ENCODE measurements at regions not wholly inside any gene's neighbourhood (a gene's known extent, or its start where the extent isn't known, plus 50 kb on each side); places are given as distances from the start of the nearest gene placed in this dataset.
"Not testable (repeated sequence)": the region's sequence is repeated elsewhere in the genome, so short reads cannot be mapped to it uniquely, and the experiment has no call there.

- not testable (repeated sequence) for DNase-seq
Measured at GRCh38 chr2:176578292-176578691, 309.1 kb downstream of the MTX2 start.

GRCh38 chr2:176579608-176580007 is 310.4 kb downstream of the MTX2 start:
- no peak for DNase-seq

DNA sequence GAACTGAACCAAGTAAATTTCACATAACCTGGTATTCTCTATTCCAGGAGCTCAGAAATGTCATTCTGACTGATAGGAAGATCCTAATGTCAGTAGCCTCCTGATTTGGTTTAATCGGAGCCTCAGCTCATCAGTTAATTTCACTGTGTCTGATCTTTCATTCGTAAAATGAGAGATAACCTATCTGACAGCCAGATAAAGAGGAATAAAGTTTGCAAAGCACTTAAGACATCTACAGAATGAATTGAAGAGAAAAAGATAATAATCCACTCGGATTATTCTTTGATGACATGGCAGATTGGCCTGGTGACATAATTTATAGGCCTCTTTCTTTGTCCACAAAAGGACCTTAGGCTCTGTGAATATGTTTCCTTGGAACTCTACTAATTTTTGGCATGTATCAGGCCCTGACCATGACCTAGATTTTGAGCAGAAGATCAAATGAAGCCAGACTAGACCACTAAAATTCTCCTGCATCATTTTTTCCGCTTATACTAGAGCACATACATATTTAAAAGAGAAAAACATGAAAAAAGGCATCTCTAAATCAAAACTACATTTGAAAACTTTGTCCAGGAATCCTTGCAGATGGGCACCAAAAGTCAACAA is 312.4 kb downstream of the MTX2 start:
- DNase-seq = no peak

DNA sequence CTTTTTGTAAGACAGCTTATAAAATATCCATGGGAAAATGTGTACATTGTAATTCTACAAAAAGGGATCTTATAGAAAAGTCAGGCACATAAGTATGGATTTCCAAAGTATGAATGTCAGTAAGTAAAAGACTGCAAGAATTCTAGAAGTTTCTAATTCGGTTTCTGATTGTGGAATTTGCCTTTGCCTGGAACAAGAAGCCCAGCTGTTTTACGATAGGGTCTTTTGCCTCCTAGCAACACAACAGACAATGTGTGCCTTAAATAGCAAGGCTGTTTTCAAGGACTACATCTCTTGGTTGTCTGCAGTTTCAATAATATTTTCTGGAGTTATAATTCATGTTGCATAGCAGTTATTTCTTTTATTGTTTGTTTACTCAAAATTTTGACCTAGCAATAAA is 312.9 kb downstream of the MTX2 start:
- no peak for DNase-seq

GRCh38 chr2:176582990-176583481 is 313.8 kb downstream of the MTX2 start:
- DNase-seq = no peak

DNA sequence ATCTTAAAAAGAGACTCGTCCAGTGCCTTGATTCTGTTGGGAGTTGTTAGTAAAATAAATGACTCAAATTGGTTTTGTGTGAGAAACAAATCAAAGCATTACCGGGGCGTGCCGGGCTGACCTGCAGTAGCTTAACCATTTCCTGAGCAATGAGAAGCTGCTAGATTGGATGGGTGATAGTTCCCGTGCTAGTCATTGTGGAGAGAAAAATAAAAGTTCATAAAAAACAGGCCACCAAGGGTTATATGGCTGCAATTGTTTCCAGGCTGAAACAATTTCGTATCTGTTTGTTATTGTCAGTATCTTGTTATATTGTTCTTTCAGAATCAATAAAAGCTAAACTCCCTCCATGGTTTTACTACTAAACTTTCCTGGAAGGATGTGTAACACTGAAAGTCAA is 314.4 kb downstream of the MTX2 start:
- no peak for DNase-seq

DNA sequence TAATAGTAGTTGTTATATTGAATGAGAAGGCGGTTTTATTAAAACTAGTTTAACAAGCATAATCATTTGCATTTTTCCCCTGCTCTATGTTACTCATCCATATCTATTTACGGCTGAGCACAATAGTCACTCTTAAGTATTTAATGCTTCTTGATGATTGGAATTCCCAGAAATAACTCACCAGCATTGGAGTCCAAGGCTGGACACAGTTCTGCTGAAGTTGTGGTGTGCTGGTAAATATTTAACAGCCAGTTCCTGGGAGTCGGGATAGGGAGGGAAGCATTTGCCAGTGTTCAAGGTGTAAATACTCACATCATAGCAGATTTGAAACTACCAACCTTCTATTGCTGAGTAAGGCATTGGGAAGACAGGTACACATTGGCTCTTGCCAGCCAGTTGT is 315.1 kb downstream of the MTX2 start:
- DNase-seq = no peak

DNA sequence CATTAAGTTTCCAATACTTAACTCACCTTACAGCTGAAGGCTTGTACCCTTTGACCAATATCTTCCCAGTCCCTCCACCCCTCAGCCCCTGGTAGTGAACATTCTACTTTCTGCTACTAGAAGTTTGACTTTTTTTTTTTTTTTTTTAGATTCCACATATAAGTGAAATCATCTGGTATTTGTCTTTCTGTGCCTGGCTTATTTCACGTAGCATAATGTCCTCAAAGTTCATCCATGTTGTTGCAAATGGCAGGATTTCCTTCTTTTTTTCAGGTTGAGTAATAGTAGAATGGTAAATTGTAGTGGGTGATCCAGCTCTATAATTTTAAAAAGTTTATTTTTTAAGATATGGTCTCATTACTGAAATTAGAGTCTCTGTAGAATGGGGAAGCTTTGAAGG is 316.0 kb downstream of the MTX2 start:
- DNase-seq = no peak

- no peak for DNase-seq
Measured at GRCh38 chr2:176585791-176586190, 316.5 kb downstream of the MTX2 start.

DNA sequence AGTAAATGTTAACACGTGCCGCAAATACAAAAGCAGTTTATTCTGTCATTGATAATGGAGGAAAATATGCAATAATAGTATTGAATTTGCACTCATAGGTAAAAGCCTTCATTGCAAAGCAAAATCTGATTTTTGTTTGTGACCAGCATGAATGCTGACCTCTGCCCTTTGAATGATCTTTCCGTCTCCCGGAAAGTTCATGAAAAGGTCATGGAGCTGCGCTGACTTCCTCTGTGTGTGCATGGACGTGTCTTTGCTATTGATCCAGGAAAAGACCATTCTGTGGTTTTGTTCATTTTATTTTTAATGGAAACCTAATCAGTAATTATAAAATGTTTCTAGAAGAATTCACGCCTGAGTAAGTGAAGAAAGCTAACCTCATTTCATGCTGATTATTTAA is 320.0 kb downstream of the MTX2 start:
- DNase-seq = no peak

- DNase-seq = no peak
Measured at GRCh38 chr2:176589825-176590440, 320.7 kb downstream of the MTX2 start.

GRCh38 chr2:176592216-176592615 is 323.0 kb downstream of the MTX2 start:
- DNase-seq = no peak

GRCh38 chr2:176595986-176596385 is 326.7 kb downstream of the MTX2 start:
- no peak for DNase-seq

GRCh38 chr2:176597916-176598315 is 328.7 kb downstream of the MTX2 start:
- DNase-seq = no peak

- DNase-seq = no peak
Measured at GRCh38 chr2:176598351-176598750, 329.1 kb downstream of the MTX2 start.

GRCh38 chr2:176599796-176600485 is 330.7 kb downstream of the MTX2 start:
- no peak for DNase-seq

- no peak for DNase-seq
Measured at GRCh38 chr2:176601066-176601465, 331.8 kb downstream of the MTX2 start.

DNA sequence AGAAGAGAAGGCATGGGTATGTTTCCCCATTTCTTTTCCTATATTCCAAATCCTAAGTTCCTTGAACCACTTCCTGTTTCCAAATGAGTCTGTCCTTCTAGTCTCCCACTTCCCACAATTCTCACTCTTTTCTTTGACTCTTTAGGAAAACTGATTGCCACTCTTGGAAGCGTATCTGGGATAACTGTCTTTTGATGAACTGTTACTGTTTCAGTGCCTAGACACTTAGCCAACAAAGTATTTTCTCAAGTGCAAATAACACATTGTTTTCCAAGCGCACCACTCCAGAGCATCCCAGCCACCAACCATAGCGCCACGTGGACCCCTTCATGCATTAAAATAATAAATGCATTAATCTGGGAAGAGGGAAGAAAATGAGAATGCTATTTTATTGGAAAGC is 342.8 kb downstream of the MTX2 start:
- DNase-seq = no peak

- no peak for DNase-seq
Measured at GRCh38 chr2:176612736-176613135, 343.5 kb downstream of the MTX2 start.

GRCh38 chr2:176613323-176613987 is 344.2 kb downstream of the MTX2 start:
- DNase-seq = no peak

GRCh38 chr2:176614049-176614448 is 344.8 kb downstream of the MTX2 start:
- DNase-seq = no peak

GRCh38 chr2:176614930-176615329 is 345.7 kb downstream of the MTX2 start:
- no peak for DNase-seq

DNA sequence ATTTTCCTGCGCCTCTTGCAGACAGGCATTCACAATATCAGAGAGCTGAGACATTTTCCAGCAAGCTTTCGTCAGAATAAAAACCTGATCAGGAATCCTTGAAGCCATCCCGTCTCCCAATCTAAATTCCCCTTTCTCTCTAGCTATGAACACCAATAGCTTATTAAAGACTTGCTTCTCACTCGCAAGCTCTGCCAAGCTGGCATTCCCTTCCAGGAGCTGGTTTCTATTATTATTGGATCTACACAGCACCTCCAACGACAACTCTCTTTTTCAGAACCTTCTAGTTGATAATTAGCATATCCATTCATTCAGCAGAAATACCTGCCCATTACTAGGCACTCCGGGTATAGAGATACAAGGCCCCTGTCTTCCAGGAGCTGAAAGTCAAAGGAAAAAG is 350.3 kb downstream of the MTX2 start:
- no peak for DNase-seq

DNA sequence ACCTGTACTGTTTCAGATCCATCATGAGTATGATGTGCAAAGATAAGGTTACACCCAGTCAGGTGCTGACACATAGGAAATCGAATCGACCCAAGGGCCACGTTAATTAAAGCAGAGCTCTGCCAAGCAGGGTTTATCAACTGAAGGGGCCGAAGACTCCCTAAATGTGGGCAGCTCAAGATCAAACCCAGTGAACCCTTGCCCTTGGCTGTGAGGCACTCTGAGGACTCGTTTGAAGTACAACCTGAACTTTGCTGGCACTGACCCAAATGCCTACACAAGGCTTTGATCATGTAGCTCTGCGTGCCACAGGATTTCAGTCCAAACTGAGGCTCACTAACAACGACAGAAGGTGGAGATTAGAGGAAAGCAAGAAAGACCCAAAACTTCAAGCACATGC is 352.1 kb downstream of the MTX2 start:
- no peak for DNase-seq

All from SHP77 treated with DMSO at 0.1 percent for 48 hours (cell line).